ENCODE measurements at regions not wholly inside any gene's neighbourhood (a gene's known extent, or its start where the extent isn't known, plus 50 kb on each side); places are given as distances from the start of the nearest gene placed in this dataset.

- TF ChIP-seq CHD2 (IDR thresholded peaks at IDR 0.05; ENCODE audit: low read length) (no peak), ZNF274 (IDR thresholded peaks at IDR 0.05; ENCODE audit: borderline replicate concordance, extremely low read depth, low read length) (no peak)
Measured at GRCh38 chr15:29433507-29434248, 164.1 kb upstream of the NSMCE3 start (continued).

Data from H1 (cell line).